Suppressor macrophage treated with lipopolysaccharide for 1 hour (primary cell): ENCODE measurements at regions not wholly inside any gene's neighbourhood (a gene's known extent, or its start where the extent isn't known, plus 50 kb on each side); places are given as distances from the start of the nearest gene placed in this dataset.
"Not testable (repeated sequence)": the region's sequence is repeated elsewhere in the genome, so short reads cannot be mapped to it uniquely, and the experiment has no call there.

Experiments
- DNase-seq, 3 donors: peaks; one replicate each; pipeline ENCODE4 v3.0.0-alpha.2; 2020 to 2022

DNA sequence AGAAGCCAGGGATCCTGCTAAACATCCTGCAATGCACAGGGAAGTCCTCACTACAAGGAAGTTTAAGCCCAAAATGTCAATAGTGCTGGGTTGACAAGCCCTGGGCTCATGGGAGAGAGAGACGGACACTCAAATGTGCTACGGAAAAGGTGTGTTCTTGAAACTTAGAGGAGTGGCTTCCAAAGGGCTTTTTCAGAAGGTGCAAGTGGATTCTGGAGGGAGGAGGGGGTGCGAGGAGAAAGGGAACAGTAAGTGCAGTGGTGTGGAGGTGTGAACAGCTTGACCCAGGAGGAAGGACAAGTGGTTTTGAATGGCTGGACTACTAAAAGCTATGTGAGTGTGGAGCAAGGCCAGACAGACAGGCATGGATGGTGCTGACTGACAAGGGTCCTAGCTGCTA is 50.4 kb upstream of the CECR2 start:
- DNase-seq: no peak

DNA sequence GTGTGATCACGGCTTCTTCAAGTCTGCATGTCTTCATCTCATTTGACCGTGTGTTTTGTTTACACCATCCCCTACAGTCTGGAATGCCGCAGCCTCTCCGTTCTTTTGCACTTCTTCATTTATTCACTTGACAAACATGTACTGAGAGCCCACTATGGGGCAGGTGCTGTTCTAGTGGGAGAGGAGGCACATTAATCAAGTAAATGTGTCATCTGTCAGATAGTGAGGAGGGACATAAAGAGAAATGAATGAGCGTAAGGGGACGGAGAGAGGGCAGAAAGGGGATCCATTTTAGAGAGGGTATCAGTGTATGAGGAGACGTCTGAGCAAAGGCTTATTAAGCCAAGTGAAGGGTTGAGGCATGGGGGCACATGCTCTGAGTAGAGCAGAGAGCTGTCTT is 54.0 kb upstream of the CECR2 start:
- no peak for DNase-seq

DNA sequence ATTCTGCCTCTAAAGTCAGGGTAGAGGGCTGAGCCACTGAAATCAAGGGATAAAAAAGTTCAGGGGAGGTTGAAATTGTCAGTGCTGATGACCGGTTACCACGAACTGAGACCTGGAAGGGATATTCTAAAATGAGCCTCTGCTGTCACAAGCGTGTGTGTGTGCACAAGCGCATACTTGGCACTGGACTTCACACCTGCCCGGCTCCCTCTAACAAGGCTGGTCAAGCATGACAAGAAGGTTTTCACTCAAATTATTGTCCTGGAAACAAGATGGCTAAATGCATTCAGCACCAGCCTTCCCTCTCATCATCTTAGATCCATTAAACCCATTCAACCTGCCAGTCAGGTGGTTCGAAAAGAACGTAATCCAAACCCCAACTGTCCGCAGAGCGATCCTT is 54.8 kb upstream of the CECR2 start:
- DNase-seq: no peak

DNA sequence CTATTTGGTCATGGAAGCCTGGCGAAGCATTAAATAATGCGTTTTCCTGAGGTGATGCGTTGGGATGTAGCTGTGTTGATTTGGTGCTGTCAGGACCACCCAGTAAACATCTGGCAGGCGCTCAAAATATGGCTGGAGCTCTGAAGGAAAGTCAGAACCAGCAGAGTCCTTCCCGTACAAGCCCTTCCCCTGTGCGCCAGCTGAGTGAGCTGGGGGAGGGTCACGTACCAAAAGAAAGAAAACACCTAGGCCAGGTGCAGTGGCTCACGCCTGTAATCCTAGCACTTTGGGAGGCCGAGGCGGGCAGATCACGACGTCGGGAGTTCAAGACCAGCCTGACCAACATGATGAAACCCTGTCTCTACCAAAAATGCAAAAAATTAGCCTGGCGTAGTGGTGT is 55.6 kb upstream of the CECR2 start:
- no peak for DNase-seq

DNA sequence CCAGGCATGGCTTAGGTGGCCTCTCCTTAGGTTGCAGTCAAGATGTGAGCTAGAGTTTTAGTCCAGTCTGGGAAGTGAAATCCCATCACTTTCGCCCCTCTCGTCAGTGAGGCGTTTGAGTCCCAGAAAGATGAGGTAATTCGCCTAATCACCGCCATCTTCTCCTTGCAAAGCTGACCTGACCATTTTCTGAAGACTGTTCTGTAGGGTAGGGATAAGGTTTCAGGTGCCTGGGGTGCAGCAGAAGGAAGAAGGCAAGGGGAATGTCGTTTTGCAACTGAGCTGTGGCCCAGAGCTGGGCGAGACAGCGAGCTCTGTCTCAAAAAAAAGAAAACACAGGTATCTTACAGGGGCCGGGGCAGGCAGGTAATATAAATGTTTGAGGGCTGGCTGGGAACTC is 61.7 kb upstream of the CECR2 start:
- no peak for DNase-seq

DNA sequence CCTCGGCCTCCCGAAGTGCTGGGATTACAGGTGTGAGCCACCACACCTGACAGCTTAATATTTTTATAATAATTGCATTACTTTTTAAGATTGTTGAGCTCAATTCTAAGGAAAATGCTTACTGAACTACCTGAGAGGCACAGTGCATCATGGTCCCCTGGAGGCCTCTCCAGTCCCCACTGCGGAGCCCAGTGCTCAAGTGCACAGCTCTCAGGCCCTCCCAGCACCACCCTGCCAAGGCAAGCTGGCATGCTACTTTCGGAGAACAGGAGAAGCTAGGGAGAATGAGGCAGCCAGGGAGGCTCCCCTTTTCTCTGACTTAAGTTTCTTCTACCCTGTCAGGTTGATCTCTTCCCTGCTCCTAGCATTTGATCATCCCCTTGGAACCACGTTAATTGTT is 64.2 kb upstream of the CECR2 start:
- DNase-seq: no peak

DNA sequence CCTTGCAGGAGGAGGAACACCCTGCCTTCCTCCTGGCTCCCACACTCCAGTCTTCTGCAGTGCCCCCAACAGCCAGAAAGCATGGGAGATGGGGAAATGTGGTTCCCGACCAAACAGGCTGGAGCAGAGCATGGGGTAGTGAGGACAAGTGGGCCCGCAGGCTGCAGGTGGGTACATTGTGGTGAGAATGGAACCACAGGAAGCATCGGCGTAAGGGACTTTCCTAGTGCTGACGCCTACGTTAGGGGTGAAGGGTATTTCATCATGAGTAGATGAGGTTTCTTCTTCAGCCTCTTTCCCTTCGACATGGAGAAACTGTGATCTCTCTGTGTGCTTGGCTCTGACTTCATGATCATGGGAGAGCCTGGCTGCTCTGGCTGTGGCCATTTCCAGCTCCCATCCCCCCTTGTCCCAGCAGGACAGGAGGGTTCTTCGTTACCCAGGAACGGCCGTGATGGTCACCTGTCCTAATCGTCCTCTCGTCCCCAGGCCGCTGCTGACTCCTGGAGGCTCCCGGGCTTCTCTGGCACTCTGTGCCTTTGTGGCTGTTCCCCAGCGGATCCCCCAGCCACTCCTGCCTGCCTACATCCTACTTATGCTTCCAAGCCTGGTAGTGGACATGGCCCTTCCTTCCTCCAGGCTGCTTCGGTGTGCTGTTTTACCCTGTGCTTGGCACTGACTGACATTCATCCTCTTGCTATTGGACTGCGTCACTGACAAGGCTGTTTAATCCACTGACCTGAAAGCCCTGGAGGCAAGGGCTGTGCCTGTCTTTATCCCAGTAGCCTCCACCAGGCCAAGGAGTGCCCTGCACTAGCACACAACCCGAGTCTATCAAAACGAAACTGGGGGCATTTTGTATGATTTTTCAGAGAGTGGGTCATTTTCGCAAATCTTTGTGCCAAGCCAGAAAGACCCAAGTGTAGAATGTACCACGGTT is 65.2 kb upstream of the CECR2 start:
- peak; percentile 78 to 86 (median 82) for DNase-seq

DNA sequence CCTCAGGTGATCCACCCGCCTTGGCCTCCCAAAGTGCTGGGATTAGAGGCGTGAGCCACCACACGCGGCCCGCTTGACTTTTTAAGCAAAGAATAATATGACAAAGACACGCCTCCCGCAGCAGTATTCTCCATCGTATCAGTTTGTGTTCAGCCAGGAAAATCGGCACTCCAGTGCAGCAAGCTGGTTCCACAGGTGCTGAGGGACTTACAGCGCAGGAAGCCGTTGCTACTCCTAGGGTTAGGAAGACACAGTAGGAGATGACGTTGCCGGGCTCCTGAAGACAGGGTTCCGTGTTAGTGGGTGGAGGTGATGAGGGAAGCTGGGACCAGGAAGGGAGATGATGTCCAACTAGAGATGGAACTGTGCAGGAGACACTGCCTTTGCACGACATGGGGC is 65.8 kb upstream of the CECR2 start:
- no peak for DNase-seq

DNA sequence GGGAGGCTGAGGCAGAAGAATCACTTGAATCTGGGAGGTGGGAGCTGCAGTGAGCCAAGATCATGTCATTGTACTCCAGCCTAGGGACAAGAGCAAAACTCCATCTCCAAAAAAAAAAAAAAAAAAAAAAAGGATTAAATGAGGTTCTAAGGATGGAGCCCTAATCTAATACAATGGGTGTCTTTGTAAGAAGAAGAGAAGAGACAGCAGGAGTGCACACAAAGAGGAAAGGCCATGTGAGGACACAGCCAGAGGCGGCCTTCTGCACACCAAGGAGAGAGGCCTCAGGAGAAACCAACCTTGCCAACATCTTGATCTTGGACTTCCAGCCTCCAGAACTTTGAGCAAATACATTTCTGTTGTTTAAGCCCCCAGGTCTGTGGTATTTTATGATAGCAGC is 66.6 kb upstream of the CECR2 start:
- DNase-seq: no peak

DNA sequence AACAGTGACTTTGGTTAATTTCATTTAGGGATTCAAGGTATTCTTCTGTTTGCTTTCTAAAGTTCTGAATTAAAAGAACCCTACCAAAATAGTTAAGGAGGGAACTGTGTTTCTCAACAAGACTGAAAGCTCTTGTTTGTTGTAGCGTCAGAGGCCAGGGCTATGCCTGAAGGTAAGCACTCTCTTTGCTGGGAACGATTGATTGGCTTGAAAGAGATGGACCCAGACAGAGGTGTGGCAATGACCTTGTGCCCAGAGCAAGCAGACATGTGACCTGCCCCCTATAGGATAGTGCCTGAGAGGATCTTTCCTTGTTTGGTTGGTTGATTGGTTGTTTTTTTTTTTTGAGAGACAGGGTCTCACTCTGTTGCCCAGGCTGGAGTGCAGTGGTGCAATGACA is 68.3 kb upstream of the CECR2 start:
- no peak for DNase-seq

DNA sequence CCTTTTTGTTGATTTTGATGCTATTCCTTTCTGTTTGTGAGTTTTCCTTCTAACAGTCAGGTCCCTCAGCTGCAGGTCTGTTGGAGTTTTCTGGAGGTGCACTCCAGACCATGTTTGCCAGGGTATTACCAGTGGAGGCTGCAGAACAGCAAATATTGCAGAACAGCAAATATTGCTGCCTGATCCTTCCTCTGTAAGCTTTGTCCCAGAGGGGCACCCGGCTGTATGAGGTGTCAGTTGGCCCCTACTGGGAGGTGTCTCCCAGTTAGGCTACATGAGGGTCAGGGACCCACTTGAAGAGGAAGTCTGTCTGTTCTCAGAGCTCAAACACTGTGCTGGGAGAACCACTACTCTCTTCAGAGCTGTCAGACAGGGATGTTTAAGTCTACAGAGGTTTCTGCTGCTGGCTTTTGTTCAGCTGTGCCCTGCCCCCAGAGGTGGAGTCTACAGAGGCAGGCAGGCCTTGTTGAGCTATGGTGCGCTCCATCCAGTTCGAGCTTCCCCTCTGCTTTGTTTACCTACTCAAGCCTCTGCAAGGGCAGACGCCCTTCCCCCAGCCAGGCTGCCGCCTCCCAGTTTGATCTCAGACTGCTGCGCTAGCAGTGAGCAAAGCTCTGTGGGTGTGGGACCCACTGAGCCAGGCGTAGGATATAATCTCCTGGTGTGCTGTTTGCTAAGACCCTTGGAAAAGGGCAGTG is 70.3 kb upstream of the CECR2 start:
- not testable (repeated sequence) for DNase-seq

DNA sequence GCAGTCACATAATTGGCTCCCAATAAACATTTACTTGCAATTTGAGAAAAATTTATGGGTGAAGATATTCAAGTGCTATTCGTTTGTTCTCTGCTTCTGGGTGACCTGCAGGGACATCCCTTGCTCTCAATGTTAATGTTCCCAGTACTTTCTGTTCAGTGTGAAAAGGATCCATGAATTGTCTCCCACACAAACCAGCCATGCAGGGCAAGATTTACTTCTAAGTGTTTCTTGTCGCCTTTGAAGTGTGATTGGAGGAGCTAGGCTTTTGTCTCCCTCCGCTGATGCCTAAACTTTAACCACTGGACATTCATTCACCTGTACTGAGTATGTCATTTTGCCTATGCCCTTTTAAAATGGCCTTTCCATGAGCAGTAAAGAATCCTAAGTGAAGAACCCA is 66.4 kb upstream of the ADA2 start:
- no peak for DNase-seq

DNA sequence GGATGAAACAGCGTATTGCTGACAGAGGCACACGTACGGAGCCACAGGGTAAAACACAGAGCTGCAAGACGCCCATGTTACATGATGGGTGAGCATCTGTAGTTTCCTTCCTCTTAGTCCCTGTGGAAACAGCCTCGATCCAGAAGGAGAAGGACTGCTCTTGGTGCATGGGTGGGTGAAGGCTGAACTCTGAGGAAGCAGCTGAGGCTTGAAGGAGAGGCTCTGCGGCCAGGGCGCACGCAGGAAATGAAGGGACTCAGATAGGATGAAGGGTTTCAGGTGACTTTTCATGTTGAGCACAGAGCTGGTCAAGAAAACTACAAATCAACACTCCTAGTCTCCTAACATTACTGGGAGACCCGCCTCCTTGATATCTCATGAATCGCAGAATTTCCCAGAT is 65.7 kb upstream of the ADA2 start:
- peak in 2 of 3 donors; percentile 36 to 37 for DNase-seq

DNA sequence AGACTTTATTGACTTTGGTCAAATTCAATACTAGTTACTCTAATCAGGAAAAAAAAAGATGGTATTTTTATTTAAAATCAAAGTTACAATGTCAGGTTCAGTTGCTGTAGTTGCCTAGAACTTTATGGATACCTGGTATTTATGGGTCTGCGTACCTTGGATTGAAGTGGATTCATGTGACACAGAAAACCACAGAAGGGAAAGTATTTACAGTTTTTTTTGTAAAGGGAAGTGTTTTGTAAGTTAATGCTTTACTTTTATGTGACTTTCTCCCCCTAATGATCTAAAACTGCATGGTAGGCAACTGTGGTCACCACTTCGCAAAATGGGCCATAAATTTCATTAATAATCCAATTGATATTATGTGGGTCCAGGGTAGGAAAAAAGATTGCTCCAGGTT is 65.2 kb upstream of the ADA2 start:
- DNase-seq: no peak

DNA sequence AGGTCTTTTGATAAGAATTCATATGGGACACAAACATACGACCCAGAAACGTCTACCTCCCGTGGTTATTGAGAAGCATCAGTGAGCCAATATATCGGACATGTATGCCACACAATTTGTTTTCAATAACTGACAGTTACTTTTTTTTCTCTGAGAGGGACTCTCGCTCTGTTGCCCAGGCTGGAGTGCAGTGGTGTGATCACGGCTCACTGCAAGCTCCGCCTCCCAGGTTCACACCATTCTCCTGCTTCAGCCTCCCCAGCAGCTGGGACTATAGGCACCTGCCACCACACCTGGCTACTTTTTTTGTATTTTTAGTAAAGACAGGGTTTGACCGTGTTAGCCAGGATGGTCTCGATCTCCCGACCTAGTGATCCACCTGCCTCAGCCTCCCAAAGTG is 64.6 kb upstream of the ADA2 start:
- not testable (repeated sequence) for DNase-seq

DNA sequence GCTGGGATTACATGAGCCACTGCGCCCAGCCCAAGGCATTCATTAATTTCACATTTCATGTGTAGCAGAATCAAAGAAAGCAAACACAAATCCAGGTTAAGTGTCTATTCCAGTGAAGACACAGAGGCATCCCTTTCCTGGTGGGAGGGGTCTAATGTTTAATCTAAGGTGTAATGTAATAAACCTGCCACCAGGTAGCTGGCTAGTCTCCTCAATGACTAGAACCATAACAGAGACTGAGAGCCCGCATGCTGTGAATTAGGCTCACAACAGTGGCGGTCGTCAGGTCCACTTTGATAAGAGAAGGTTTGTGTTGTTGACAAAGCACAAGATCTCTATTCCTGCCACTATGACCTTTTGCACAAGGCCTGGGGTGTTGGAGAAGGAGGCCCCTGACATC is 64.2 kb upstream of the ADA2 start:
- no peak for DNase-seq

DNA sequence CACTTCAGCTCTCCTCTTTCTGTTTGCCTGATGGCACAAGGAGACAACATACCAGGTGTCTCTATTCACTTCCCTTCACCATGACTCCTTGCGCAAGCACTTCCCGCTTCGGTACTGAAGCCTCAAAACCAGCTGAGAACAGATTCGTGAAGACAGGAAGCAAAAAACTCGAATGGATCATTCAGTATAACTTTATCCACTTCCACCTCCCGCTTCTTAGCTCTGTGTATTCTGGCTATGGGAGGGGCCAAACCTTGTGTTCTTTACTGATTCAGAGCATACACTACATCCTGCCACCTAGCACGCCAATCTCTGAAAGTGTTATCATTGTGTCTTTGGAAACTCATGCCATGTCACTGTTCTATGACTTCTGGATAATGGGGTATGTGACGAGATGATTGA is 62.2 kb upstream of the ADA2 start:
- peak; percentile 38 to 46 (median 40) for DNase-seq

DNA sequence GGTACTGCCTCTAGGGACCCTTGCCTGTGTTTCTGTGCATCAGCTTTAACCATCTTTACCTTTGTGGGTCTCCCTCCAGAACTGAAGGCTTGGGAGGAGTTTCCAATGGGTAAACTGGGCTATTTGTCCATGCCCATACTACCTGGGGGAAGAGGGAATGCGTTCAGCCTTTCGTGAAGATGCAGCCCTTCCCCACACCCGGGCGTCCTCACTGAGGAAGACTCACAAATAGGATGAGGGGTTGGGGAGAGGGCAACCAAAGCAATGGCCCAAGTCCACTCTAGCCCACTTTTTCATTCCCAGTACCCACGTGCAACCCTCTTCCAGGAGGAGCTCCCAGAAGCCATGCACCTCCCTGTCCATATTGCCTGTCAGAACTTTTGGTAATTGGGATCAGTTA is 61.8 kb upstream of the ADA2 start:
- DNase-seq: no peak

DNA sequence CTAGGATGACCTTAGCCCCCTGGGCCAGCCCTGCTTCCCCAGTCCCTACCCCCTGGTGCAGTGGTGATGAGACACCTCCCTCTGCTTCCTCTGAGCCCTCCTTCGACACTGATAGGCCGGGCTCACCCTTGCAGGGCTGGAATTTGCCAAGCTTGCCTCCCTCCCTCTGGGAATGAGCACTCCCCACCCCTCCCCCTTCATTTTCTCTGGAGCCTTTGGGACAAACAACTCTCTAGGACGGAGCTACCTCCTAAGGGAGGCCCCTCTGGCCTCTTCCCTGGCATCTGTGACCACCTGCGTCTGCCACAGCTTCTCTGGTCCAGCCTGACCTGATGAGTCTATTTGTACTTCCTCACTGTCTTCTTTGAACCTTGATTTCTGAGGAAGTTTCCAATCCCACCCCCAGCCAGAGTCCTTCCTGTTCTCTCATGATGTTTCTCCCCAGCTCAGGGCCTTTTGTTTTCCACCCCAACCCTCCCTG is 53.3 kb upstream of the ADA2 start:
- DNase-seq: peak; percentile 33 to 46 (median 39)

DNA sequence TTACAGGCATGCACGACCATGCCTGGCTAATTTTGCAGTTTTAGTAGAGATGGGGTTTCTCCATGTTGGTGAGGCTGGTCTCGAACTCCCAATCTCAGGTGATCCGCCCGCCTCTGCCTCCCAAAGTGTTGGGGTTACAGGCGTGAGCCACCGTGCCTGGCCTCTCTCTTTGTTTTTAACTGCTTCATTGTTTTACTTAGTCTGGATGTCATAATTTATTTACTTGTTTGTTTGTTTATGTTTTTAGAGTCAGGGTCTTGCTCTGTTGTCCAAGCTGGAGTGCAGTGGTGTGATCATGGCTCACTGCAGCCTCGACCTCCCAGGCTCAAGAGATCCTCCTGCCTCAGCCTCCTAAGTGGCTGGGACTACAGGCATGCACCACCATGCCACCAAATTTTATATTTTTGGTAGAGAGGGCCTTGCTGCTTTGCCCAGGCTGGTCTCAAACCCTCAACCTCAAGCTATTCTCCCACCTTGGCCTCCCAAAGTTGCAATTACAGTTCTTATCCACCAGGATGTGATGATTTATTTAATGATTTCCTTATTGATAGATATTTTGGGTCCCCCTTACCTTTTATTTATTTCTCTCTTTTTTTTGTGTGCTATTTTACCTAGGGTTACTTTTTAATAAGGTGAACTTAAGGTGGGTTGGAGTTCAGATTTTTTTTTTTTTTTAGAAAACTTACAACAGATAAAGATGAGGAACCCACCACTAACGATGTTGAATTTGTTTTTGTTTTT is 52.6 kb upstream of the ADA2 start:
- no peak for DNase-seq

DNA sequence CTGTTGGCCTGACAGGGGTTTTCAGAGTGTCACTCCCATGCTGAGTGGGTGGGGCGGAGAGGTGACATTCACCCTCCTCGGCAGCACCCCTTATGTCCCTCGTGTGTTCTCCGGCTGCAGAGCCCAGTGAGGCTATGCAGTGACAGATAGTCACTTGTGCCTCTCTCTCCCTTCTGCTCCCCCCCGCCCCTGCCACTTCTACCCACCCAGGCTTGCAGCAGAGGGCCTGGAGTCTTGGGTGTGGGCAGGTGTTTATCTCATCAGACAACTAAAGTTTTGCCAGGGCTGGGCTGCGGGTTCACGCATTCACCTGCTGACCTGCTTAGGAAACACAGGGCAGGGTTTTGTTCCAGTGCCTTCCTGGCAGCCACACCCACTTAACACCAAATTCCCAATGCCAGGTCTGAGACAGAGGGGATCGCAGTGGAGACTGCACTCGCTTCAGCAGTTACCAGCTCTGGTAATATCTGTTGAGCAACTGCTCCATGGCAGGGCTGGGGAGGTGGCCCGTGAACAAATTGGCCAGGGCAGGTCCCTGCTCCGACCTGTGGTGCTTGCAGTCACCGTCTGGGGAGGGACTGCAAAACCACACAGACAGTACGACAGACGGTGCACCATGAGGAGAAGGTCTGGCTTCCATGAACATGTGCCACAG is 50.5 kb upstream of the ADA2 start:
- no peak for DNase-seq

DNA sequence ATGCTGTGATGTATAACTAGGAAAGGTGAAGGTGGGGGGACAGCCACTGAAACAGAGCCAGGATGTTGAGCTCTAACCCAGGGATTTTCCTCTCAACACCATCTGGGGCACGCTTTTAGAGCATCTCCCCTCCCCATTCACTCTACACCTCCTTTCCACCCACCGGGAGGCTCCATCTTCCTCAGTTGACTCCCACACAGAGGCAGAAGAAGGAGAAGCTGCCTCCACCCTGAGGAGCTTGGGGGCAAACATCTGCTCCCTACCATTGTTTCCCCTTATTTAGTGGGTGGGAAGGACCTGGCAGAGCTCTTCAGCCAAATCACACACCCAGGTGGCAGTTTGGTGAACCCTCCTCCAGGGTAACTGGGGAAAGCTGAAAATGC is 50.0 kb upstream of the ADA2 start:
- DNase-seq: no peak
